RWPE2 (cell line): ENCODE measurements at regions not wholly inside any gene's neighbourhood (a gene's known extent, or its start where the extent isn't known, plus 50 kb on each side); places are given as distances from the start of the nearest gene placed in this dataset.
A peak's percentile ranks its signal among the peaks of the same experiment; 100 is the strongest.
"Not testable (repeated sequence)": the region's sequence is repeated elsewhere in the genome, so short reads cannot be mapped to it uniquely, and the experiment has no call there.

Experiments
- ATAC-seq: fragments of 200-7000 bp; cut with Tn5 transposase; 3 replicates; pipeline ENCODE4 v1.9.1; 2021; ENCODE audit warnings: low read depth
- DNase-seq: peaks from one replicate; pipeline ENCODE4 v3.0.0-alpha.2; 2020; ENCODE audit warnings: low spot score
- H3K27ac ChIP-seq: fragments of 450-650 bp; 2 replicates; pipeline ENCODE4 v1.5.1; 2017; ENCODE audit warnings: mild to moderate bottlenecking; ENCODE audit not compliant: poor library complexity, severe bottlenecking
- H3K27me3 ChIP-seq: fragments of 250-450 bp; sonication (Bioruptor Pico); 2 replicates; pipeline ENCODE4 v1.5.1; 2021; ENCODE audit warnings: mild to moderate bottlenecking, moderate library complexity; ENCODE audit not compliant: insufficient read depth, poor library complexity, severe bottlenecking
- H3K36me3 ChIP-seq: fragments of 250-450 bp; sonication (Bioruptor Pico); 2 replicates; pipeline ENCODE4 v1.5.1; 2020; ENCODE audit warnings: low read depth, mild to moderate bottlenecking, moderate library complexity
- H3K4me1 ChIP-seq: fragments of 250-450 bp; sonication (Bioruptor Pico); 2 replicates; pipeline ENCODE4 v1.5.1; 2021; ENCODE audit warnings: mild to moderate bottlenecking, moderate library complexity; ENCODE audit not compliant: insufficient read depth, poor library complexity, severe bottlenecking
- H3K4me3 ChIP-seq: fragments of 250-450 bp; sonication (Bioruptor Pico); 2 replicates; pipeline ENCODE4 v1.5.1; 2021; ENCODE audit warnings: mild to moderate bottlenecking, moderate library complexity; ENCODE audit not compliant: severe bottlenecking
- H3K9me3 ChIP-seq: fragments of 250-450 bp; sonication (Bioruptor Pico); 2 replicates; pipeline ENCODE4 v1.5.1; 2021; ENCODE audit warnings: mild to moderate bottlenecking, moderate library complexity; ENCODE audit not compliant: severe bottlenecking
- TF ChIP-seq, protein P1 (sequence below): fragments of 450-650 bp; IDR thresholded peaks from one replicate; pipeline ENCODE4 v1.5.1; 2017; ENCODE audit warnings: mild to moderate bottlenecking, moderate library complexity; ENCODE audit not compliant: poor library complexity, severe bottlenecking

DNA sequence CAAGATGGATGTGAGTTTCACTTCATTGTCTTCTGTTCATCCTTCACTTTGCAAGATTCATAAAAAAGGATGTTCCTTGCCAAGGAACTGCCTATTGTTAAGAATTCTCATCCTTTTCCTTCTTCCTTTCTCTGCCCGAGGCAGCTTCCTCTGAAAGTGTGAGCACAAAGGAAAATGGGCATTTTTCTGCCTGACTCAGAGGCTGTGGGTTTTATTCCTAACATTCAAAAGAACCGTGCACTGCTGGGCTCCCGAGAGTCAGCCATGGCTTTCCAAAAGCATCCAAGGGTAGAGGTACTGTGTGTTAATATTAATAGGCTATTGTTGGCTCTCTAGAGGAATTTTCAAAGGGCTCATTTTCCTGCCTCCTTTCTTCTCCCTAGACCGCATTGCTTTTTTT, 289.4 kb downstream of the ABCC12 start:
- TF ChIP-seq, protein P1, sequence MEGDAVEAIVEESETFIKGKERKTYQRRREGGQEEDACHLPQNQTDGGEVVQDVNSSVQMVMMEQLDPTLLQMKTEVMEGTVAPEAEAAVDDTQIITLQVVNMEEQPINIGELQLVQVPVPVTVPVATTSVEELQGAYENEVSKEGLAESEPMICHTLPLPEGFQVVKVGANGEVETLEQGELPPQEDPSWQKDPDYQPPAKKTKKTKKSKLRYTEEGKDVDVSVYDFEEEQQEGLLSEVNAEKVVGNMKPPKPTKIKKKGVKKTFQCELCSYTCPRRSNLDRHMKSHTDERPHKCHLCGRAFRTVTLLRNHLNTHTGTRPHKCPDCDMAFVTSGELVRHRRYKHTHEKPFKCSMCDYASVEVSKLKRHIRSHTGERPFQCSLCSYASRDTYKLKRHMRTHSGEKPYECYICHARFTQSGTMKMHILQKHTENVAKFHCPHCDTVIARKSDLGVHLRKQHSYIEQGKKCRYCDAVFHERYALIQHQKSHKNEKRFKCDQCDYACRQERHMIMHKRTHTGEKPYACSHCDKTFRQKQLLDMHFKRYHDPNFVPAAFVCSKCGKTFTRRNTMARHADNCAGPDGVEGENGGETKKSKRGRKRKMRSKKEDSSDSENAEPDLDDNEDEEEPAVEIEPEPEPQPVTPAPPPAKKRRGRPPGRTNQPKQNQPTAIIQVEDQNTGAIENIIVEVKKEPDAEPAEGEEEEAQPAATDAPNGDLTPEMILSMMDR: no peak
- DNase-seq (no peak), ATAC-seq (peak; percentile 23; the same call in 1 of the 3 replicates)
- no peaks in the 10 kb centered on the region for H3K27me3 ChIP-seq
- H3K4me3 ChIP-seq: no peak overlapping the region
- no peaks in the 10 kb centered on the region for H3K36me3 ChIP-seq
- peaks cover 2% of the 10 kb centered on the region for H3K4me1 ChIP-seq
- no peak overlapping the region for H3K27ac ChIP-seq
- H3K9me3 ChIP-seq: peaks cover 8% of the 10 kb centered on the region

DNA sequence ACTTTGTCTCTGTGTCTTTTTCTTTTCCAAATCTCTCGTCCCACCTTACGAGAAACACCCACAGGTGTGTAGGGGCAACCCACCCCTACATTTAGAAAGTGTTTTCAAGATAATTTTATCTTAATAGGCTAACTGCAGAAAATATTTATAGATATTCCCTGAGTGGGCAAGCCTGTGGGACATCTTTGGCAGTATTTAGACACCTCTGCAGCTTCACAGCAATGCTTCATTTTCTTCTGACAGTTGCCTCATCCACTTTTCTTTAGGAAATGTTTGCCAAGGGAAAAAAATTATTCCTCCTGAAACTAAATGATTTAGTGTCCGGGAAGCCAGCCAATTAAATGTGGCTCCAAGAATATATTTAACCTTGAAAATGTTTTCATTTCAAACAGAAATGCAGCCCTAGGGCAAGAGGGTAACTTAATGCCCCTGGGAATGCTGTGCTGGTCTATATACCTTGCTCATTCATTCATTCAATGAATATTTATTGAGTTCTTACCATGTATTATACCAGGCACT, 290.4 kb downstream of the ABCC12 start:
- peaks cover 2% of the 10 kb centered on the region for H3K4me1 ChIP-seq

DNA sequence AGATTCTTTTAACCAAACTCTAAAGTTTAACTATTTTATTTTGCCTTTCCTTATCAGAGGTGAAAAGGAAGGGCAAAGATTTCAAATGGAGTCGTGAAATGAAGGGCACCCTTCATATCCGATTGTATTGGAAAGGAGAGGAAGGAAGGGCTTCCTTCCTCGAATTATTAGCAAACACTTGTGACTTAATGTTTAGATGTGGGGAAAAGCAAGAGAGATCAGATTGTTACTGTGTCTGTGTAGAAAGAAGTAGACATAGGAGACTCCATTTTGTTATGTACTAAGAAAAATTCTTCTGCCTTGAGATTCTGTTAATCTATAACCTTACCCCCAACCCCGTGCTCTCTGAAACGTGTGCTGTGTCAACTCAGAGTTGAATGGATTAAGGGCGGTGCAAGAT, 291.5 kb downstream of the ABCC12 start:
- H3K9me3 ChIP-seq, H3K27me3 ChIP-seq, DNase-seq, H3K36me3 ChIP-seq, H3K27ac ChIP-seq, H3K4me1 ChIP-seq, ATAC-seq, H3K4me3 ChIP-seq: not testable (repeated sequence)

More for the DNA sequence above, 290.4 kb downstream of the ABCC12 start:
- H3K27me3 ChIP-seq: no peaks in the 10 kb centered on the region
- H3K36me3 ChIP-seq: no peaks in the 10 kb centered on the region
- no peak overlapping the region for H3K4me3 ChIP-seq
- peaks cover 8% of the 10 kb centered on the region for H3K9me3 ChIP-seq
- H3K27ac ChIP-seq: no peak overlapping the region
- ATAC-seq (no peak), DNase-seq (no peak)
- TF ChIP-seq, protein P1: no peak

DNA sequence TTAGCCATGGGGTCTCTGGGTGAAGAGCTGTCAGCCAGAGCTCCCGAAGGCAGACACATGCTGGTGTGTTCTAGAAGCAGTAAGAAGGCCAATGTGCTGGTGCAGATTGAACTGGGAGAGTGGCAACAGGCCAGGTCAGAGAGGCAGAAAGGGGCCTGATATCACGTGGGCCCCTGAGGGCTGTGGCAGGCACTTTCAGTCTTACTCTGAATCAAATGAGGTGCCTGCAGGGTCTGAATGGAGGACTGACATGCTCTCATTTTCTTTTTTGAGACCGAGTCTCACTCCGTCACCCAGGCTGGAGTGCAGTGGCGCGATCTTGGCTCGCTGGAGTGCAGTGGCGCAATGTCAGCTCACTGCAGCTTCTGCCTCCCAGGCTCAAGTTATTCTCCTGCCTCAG, 293.8 kb downstream of the ABCC12 start:
- ATAC-seq: no peak
- H3K27me3 ChIP-seq: no peaks in the 10 kb centered on the region
- H3K27ac ChIP-seq: no peak overlapping the region
- H3K36me3 ChIP-seq: no peaks in the 10 kb centered on the region
- TF ChIP-seq, protein P1: no peak
- DNase-seq: no peak
- H3K9me3 ChIP-seq: no peaks in the 10 kb centered on the region
- H3K4me1 ChIP-seq: peaks cover 2% of the 10 kb centered on the region
- no peak overlapping the region for H3K4me3 ChIP-seq

DNA sequence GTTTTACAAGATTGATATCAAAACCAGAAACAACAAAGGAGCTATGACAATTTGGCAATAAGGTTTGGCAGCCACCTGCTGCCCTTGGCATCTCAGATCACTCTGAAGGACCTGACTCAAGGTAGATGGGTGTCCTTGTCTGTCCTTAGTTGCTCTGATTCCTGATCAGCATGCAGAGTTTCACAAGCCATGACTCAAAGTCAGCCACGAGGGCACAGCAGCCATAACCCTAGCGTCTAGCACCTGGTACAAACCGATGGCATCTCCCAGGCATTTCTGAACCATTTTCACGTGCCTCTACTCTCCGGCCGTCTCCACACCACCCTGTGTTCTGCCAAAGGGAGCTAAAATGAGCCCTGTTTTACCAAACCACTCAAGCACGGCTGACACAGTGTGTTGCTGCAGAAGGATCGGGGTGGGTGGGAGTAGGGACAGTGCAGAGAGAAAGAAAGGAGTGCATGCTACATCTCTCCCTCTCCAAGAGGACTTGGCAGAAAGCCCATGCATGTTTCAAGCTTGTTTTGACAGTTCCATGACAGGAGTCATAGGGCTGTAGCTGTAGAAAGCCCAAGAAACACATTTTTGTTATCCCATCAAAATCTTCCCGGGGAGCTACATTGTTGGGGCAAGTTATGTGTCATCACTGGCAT, 297.3 kb downstream of the ABCC12 start:
- DNase-seq: no peak

More for the DNA sequence above, 297.3 kb downstream of the ABCC12 start:
- no peaks in the 10 kb centered on the region for H3K9me3 ChIP-seq
- H3K27me3 ChIP-seq: no peaks in the 10 kb centered on the region
- H3K4me3 ChIP-seq: no peak overlapping the region
- H3K27ac ChIP-seq: no peak overlapping the region
- H3K4me1 ChIP-seq: no peaks in the 10 kb centered on the region
- H3K36me3 ChIP-seq: no peaks in the 10 kb centered on the region
- TF ChIP-seq, protein P1: no peak
- no peak for ATAC-seq
